SK-N-SH (cell line): ENCODE measurements at regions not wholly inside any gene's neighbourhood (a gene's known extent, or its start where the extent isn't known, plus 50 kb on each side); places are given as distances from the start of the nearest gene placed in this dataset.

ENCODE experiments used
- CTCF ChIA-PET: fragments of 300-600, 350-600 bp; formaldehyde crosslinking; extraction: SDS; loops from one replicate; lab custom pipeline; 2021; lab: Yijun Ruan, JAX
- POLR2A ChIA-PET: fragments of 350-600 bp; sonication (Branson Sonifier 250); formaldehyde crosslinking; extraction: SDS; loops from one replicate; lab custom pipeline; 2020; ENCODE audit warnings: antibody characterized with exemption, inconsistent platforms; lab: Yijun Ruan, JAX
- DNase-seq: peaks from one replicate; pipeline ENCODE4 v3.0.0; 2012
- H2AFZ ChIP-seq: fragments of 200-600 bp; sonication (generic); 2 replicates; pipeline ENCODE4 v1.8.1; 2016; ENCODE audit warnings: antibody characterized with exemption, mild to moderate bottlenecking, low read depth
- H3F3A ChIP-seq: fragments of 200-600 bp; sonication (generic); replicated peaks from 2 replicates; pipeline ENCODE3; 2016; ENCODE audit warnings: antibody characterized with exemption, mild to moderate bottlenecking; ENCODE audit not compliant: insufficient read depth
- H3K27ac ChIP-seq, 2 experiments: fragments of 200-500 bp in 1 of 2; fragments of 200-600 bp in 1 of 2; sonication (Bioruptor generic) in 1 of 2; sonication (generic), shearing (Covaris generic) in 1 of 2; 2 replicates each; pipeline versions ENCODE4 v1.5.1 to v1.6.1; 2014 to 2016; ENCODE audit warnings: low read depth in 2 of 2, inconsistent platforms in 1 of 2, low read length in 1 of 2, mild to moderate bottlenecking in 1 of 2, mixed read lengths in 1 of 2
- H3K27me3 ChIP-seq: fragments of 200-600 bp; sonication (generic), shearing (Covaris generic); 2 replicates; pipeline ENCODE4 v1.6.1; 2016; ENCODE audit warnings: mixed run types; ENCODE audit not compliant: insufficient read depth
- H3K36me3 ChIP-seq, 2 experiments: fragments of 200-500 bp in 1 of 2; fragments of 200-600 bp in 1 of 2; sonication (Bioruptor generic) in 1 of 2; sonication (generic) in 1 of 2; replicated peaks in 1 of 2; 2 replicates each; pipeline versions ENCODE3 to v1.5.1; 2014 to 2016; ENCODE audit warnings: low read length in 1 of 2, mild to moderate bottlenecking in 1 of 2; ENCODE audit not compliant: insufficient read depth in 2 of 2, control insufficient read depth in 1 of 2
- H3K4me1 ChIP-seq, 2 experiments: fragments of 200-500 bp in 1 of 2; fragments of 200-600 bp in 1 of 2; sonication (Bioruptor generic) in 1 of 2; sonication (generic), shearing (Covaris generic) in 1 of 2; 2 replicates each; pipeline versions ENCODE4 v1.5.1 to v1.6.1; 2014 to 2016; ENCODE audit warnings: low read depth in 1 of 2, low read length in 1 of 2, mixed run types in 1 of 2; ENCODE audit not compliant: insufficient read depth in 2 of 2, control insufficient read depth in 1 of 2
- H3K4me2 ChIP-seq: fragments of 200-600 bp; sonication (generic), shearing (Covaris generic); 2 replicates; pipeline ENCODE4 v1.6.1; 2017; ENCODE audit warnings: mixed run types
- H3K4me3 ChIP-seq, 2 experiments: fragments of 200-500 bp in 1 of 2; fragments of 200-600 bp in 1 of 2; sonication (Bioruptor generic) in 1 of 2; sonication (generic), shearing (Covaris generic) in 1 of 2; 2 replicates each; pipeline versions ENCODE4 v1.5.1 to v1.8.1; 2014 to 2016; ENCODE audit warnings: low read depth in 2 of 2, inconsistent platforms in 1 of 2, low read length in 1 of 2, mild to moderate bottlenecking in 1 of 2, mixed read lengths in 1 of 2, moderate library complexity in 1 of 2
- H3K79me2 ChIP-seq: fragments of 200-600 bp; sonication (generic); 2 replicates; pipeline ENCODE4 v1.8.1; 2017; ENCODE audit warnings: mild to moderate bottlenecking; ENCODE audit not compliant: insufficient read depth
- H3K9ac ChIP-seq: fragments of 200-600 bp; sonication (generic); 2 replicates; pipeline ENCODE4 v1.6.1; 2017; ENCODE audit warnings: mixed run types
- H3K9me2 ChIP-seq: fragments of 200-600 bp; sonication (generic); 2 replicates; pipeline ENCODE4 v1.6.1; 2017; ENCODE audit warnings: mixed run types
- H3K9me3 ChIP-seq: fragments of 200-600 bp; sonication (generic); 2 replicates; pipeline ENCODE4 v1.6.1; 2017; ENCODE audit warnings: mixed run types, mild to moderate bottlenecking, moderate library complexity
- H4K20me1 ChIP-seq: fragments of 200-600 bp; sonication (generic); 2 replicates; pipeline ENCODE4 v1.6.1; 2017; ENCODE audit warnings: mild to moderate bottlenecking, mixed run types; ENCODE audit not compliant: insufficient read depth
- CTCF ChIP-seq: fragments of 200-600 bp; sonication (generic); IDR thresholded peaks from 2 replicates; pipeline ENCODE4 v1.6.1; 2017; ENCODE audit warnings: antibody characterized with exemption, mild to moderate bottlenecking, moderate library complexity
- ELF1 ChIP-seq: IDR thresholded peaks from 2 replicates; pipeline ENCODE4 v1.4.0; 2012
- EP300 ChIP-seq, 2 experiments: IDR thresholded peaks; 2 replicates each; pipeline versions ENCODE4 v1.4.0 to v1.6.1; 2012; ENCODE audit warnings: borderline replicate concordance in 1 of 2, low read depth in 1 of 2, low read length in 1 of 2
- EZH2phosphoT487 ChIP-seq: fragments of 200-600 bp; sonication (generic); IDR thresholded peaks from 2 replicates; pipeline ENCODE4 v1.6.1; 2017; ENCODE audit warnings: low read depth, mixed run types, mild to moderate bottlenecking, antibody characterized with exemption, moderate library complexity, borderline replicate concordance
- FOXM1 ChIP-seq: IDR thresholded peaks from 2 replicates; pipeline ENCODE4 v1.4.0; 2012; ENCODE audit warnings: low read depth, mild to moderate bottlenecking
- GABPA ChIP-seq: IDR thresholded peaks from 2 replicates; pipeline ENCODE4 v1.4.0; 2012; ENCODE audit warnings: low read depth, mild to moderate bottlenecking
- GATA2 ChIP-seq: sonication (generic); formaldehyde crosslinking; IDR thresholded peaks from 2 replicates; pipeline ENCODE4 v1.5.0; 2020; ENCODE audit warnings: mild to moderate bottlenecking, missing genetic modification reagents
- MAX ChIP-seq: IDR thresholded peaks from 2 replicates; pipeline ENCODE4 v1.4.0; 2012; ENCODE audit warnings: low read depth
- MXI1 ChIP-seq: IDR thresholded peaks from 2 replicates; pipeline ENCODE4 v1.6.1; 2012; ENCODE audit warnings: mild to moderate bottlenecking, low read depth, low read length, improper control_type of control experiment
- NFIC ChIP-seq: IDR thresholded peaks from 2 replicates; pipeline ENCODE4 v1.4.0; 2012; ENCODE audit warnings: borderline replicate concordance
- POLR2AphosphoS5 ChIP-seq: IDR thresholded peaks from 2 replicates; pipeline ENCODE4 v1.6.1; 2012; ENCODE audit warnings: low read depth, low read length
- RCOR1 ChIP-seq: fragments of 150-350 bp; IDR thresholded peaks from 2 replicates; pipeline ENCODE4 v1.6.1; 2017; ENCODE audit warnings: antibody characterized with exemption, low read length
- RFX5 ChIP-seq: IDR thresholded peaks from 2 replicates; pipeline ENCODE4 v1.6.1; 2012; ENCODE audit warnings: mild to moderate bottlenecking, improper control_type of control experiment, low read length
- RXRA ChIP-seq: IDR thresholded peaks from 2 replicates; pipeline ENCODE4 v1.4.0; 2012; ENCODE audit warnings: low read depth, mild to moderate bottlenecking, borderline replicate concordance
- SIN3A ChIP-seq: IDR thresholded peaks from 2 replicates; pipeline ENCODE4 v1.6.1; 2012; ENCODE audit warnings: low read depth, mild to moderate bottlenecking, low read length, moderate library complexity, borderline replicate concordance
- TCF12 ChIP-seq: IDR thresholded peaks from 2 replicates; pipeline ENCODE4 v1.4.0; 2012
- TEAD4 ChIP-seq: IDR thresholded peaks from 2 replicates; pipeline ENCODE4 v1.4.0; 2012; ENCODE audit warnings: mild to moderate bottlenecking, borderline replicate concordance; ENCODE audit not compliant: insufficient read depth
- WGBS: methylation state at CpG from one replicate; pipeline ENCODE4 v1.1.6; 2017; ENCODE audit warnings: low lambda C conversion rate; 5-methylcytosine and 5-hydroxymethylcytosine counted together
- TF ChIP-seq, protein P1 (sequence below): IDR thresholded peaks from 2 replicates; pipeline ENCODE4 v1.4.0; 2012; ENCODE audit warnings: low read depth, borderline replicate concordance
- TF ChIP-seq, protein P2 (sequence below): fragments of 150-350 bp; IDR thresholded peaks from 2 replicates; pipeline ENCODE4 v1.6.1; 2016; ENCODE audit warnings: mild to moderate bottlenecking, low read depth, low read length
- TF ChIP-seq, protein P3 (sequence below): IDR thresholded peaks from 2 replicates; pipeline ENCODE4 v1.4.0; 2012; ENCODE audit warnings: low read depth, borderline replicate concordance

- Histone ChIP-seq H3K9ac (no peak overlapping the region), H2AFZ (no peak overlapping the region), H3K4me3 (no peak overlapping the region), H4K20me1 (no peaks in the 10 kb centered on the region), H3K79me2 (no peaks in the 10 kb centered on the region), H3K27me3 (no peaks in the 10 kb centered on the region), H3F3A (peaks cover 7% of the 10 kb centered on the region), H3K4me2 (no peak overlapping the region), H3K36me3 (no peaks in the 10 kb centered on the region), H3K9me3 (no peaks in the 10 kb centered on the region), H3K27ac (no peak overlapping the region), H3K4me1 (no peaks in the 10 kb centered on the region), H3K9me2 (no peaks in the 10 kb centered on the region)
- DNase-seq: no peak
- WGBS: 88% methylated on average over 1 of the region's 1 CpG
- TF ChIP-seq MXI1: no peak
- TF ChIP-seq TEAD4: no peak
- no peak for TF ChIP-seq EZH2phosphoT487
- TF ChIP-seq POLR2AphosphoS5: no peak
- no peak for TF ChIP-seq GABPA
- TF ChIP-seq RFX5: no peak
- no peak for TF ChIP-seq EP300 (IDR thresholded peaks at IDR 0.05; ENCODE audit: borderline replicate concordance in 1 of 2, low read depth in 1 of 2, low read length in 1 of 2)
- TF ChIP-seq RXRA: no peak
- TF ChIP-seq ELF1: no peak
- TF ChIP-seq TCF12: no peak
- TF ChIP-seq NFIC: no peak
- TF ChIP-seq SIN3A: no peak
- no peak for TF ChIP-seq MAX
- TF ChIP-seq, protein P1, sequence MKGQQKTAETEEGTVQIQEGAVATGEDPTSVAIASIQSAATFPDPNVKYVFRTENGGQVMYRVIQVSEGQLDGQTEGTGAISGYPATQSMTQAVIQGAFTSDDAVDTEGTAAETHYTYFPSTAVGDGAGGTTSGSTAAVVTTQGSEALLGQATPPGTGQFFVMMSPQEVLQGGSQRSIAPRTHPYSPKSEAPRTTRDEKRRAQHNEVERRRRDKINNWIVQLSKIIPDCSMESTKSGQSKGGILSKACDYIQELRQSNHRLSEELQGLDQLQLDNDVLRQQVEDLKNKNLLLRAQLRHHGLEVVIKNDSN: no peak
- no peak for TF ChIP-seq FOXM1
- TF ChIP-seq, protein P2, sequence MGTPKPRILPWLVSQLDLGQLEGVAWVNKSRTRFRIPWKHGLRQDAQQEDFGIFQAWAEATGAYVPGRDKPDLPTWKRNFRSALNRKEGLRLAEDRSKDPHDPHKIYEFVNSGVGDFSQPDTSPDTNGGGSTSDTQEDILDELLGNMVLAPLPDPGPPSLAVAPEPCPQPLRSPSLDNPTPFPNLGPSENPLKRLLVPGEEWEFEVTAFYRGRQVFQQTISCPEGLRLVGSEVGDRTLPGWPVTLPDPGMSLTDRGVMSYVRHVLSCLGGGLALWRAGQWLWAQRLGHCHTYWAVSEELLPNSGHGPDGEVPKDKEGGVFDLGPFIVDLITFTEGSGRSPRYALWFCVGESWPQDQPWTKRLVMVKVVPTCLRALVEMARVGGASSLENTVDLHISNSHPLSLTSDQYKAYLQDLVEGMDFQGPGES: no peak
- TF ChIP-seq GATA2 (CRISPR knock-in tag): no peak
- TF ChIP-seq, protein P3, sequence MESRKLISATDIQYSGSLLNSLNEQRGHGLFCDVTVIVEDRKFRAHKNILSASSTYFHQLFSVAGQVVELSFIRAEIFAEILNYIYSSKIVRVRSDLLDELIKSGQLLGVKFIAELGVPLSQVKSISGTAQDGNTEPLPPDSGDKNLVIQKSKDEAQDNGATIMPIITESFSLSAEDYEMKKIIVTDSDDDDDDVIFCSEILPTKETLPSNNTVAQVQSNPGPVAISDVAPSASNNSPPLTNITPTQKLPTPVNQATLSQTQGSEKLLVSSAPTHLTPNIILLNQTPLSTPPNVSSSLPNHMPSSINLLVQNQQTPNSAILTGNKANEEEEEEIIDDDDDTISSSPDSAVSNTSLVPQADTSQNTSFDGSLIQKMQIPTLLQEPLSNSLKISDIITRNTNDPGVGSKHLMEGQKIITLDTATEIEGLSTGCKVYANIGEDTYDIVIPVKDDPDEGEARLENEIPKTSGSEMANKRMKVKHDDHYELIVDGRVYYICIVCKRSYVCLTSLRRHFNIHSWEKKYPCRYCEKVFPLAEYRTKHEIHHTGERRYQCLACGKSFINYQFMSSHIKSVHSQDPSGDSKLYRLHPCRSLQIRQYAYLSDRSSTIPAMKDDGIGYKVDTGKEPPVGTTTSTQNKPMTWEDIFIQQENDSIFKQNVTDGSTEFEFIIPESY: no peak
- TF ChIP-seq CTCF: no peak
- no peak for TF ChIP-seq RCOR1
- ChIA-PET CTCF (interaction anchor here (1.0 kb wide), 1 partner anchor 11 kb away, joined by 3 read pairs; no protein-coding TSS in a partner anchor), POLR2A (no interaction called here)
Observed at GRCh38 chr4:140227286-140227685, 73.3 kb upstream of the MAML3 start.
